HG03521 (cell line): ENCODE measurements at regions not wholly inside any gene's neighbourhood (a gene's known extent, or its start where the extent isn't known, plus 50 kb on each side); places are given as distances from the start of the nearest gene placed in this dataset.

ENCODE experiments used
- ATAC-seq: cut with Tn5 transposase; IDR thresholded peaks from one replicate; pipeline ENCODE4 v1.9.1; 2021; ENCODE audit warnings: mild to moderate bottlenecking, moderate library complexity; ENCODE audit not compliant: unreplicated experiment

- no peak for ATAC-seq
Measured at GRCh38 chr14:98018628-98019027, 1221.4 kb downstream of the VRK1 start.

GRCh38 chr14:98022541-98023520 is 1225.6 kb downstream of the VRK1 start:
- no peak for ATAC-seq

DNA sequence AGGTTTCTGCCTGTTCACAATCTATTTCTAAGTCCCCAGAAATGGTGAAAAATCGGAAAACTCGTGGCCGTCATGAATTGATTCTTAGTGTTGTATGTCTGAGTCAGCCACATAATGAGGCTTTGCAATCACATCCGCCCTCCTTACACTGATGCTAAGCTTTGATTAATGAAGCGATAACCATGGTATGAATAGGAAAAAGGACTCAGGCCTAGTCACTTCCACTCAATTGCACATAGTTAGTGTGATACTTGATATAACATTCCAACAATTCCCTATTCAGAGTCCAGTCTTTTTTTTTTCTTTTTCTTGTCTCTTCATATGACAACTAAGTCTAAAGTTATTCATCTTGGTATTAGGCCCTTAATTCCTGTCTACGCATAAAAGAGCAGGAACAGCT is 1231.0 kb downstream of the VRK1 start:
- ATAC-seq, result no peak

DNA sequence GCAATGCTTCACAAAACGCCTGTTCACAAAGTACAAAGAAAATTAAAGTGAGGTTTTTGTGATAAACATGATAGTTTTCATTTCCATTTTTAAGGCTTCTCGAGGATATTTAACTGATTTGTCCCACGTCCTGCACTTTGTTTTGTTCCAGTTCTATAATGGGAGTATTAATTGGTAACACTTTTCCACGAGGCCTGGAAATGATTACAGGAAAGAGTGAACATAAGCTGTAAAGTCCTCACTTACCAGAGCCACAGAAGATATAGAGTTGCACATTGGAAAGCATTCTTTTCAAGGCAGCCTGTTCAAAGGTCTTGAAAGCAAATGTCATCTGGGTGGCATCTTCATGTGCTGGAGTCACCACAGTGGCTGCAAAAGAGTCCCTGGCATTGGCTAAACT is 1236.6 kb downstream of the BCL11B start:
- ATAC-seq, result no peak

DNA sequence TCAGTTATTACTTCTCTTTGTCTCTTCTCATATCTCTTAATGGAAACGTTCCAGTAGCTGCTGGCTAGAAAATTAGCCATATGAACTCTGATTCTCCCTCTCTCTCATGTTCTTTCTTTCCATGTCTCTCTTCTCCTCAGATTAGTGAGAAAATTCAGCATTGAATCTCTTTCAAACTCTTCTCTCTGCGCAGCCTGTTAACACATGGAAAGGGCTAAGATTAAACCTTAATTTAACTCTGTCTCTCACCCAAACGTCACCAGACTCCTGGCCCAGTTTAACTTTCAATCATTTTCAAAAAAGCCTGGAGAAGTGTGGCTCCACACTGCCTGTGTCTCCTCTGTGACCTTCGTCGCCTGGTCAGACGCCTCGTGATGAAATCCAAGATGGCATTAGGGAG is 1234.2 kb downstream of the BCL11B start:
- ATAC-seq, result no peak

GRCh38 chr14:98056946-98057345 is 1215.1 kb downstream of the BCL11B start:
- ATAC-seq, result no peak

- ATAC-seq, result no peak
Measured at GRCh38 chr14:98059106-98059505, 1212.9 kb downstream of the BCL11B start.

DNA sequence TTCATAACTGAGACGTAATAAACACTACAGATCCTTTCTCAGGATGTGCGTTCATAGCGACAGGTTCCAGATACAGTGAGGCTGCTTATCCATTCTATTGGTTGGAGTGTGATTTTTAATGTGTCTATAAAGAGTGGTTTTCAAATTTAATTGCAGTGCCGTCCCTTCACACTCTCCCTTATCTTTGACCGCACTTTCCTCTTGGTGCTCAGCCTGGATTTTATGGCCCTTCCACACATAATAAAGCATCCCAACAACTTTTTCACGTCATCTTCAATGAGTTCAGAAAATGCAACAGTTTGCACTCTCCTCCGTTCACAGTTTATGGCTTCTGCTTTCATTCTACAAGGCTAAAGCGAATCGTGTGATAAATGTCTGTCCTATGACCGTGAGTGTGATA is 1209.9 kb downstream of the BCL11B start:
- no peak for ATAC-seq

DNA sequence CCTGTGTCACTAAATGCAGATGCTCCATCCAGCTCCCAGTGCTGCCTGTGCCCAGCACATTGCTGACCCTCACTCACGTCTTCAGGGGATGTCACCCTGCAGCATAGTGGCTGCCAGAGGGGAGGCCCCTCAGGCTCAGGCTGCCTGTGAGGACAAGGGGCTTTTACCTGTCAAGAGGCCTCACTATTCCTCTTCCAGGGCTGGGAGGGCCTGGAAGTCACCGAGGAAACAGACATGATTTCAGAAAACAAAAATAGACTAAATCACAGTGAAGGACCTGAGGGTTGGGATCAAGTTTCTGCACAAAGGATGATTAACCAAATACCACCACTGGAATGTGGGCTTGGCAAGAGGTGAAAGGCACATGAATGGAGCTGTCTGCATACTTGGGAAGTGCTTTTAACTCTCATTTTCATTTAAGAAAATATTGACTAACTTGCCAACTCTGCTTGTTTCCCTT is 1202.3 kb downstream of the BCL11B start:
- no peak for ATAC-seq

DNA sequence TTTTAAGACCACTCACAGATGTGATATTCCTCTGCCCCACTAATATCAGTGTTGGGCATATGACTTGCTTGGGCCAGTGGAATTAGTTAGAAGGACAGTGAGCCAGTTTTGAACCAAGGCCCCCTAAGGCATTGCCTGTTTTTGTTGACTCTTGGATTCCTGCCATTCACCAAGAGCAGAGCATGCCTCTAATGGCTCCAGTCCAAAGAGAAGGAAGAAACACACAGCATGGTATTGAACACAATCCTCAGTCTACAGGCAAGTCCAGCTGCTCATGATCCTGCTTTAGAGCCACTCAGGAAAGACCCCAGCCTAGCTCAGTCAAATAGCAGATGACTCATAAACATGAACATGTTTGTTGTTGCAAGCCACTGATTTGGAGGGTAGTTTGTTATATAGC is 1201.5 kb downstream of the BCL11B start:
- ATAC-seq, result no peak

- ATAC-seq, result no peak
Measured at GRCh38 chr14:98074111-98074510, 1197.9 kb downstream of the BCL11B start.

GRCh38 chr14:98077176-98077575 is 1194.8 kb downstream of the BCL11B start:
- ATAC-seq, result no peak

- no peak for ATAC-seq
Measured at GRCh38 chr14:98082833-98083232, 1189.2 kb downstream of the BCL11B start.

DNA sequence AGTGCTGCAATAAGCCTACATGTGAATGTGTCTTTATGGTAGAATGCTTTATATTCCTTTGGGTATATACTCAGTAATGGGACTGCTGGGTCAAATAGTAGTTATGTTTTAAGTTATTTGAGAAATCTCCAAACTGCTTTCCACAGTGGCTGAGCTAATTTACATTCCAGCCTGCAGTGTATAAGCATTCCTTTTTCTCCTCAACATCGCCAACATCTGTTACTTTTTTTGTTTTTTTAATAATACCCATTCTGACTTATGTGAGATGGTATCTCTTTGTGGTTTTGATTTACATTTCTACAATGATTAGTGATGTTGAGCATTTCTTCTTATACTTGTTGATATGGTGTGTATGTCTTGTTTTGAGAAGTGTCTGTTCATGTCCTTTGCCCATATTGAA is 1186.2 kb downstream of the BCL11B start:
- ATAC-seq, result no peak

- no peak for ATAC-seq
Measured at GRCh38 chr14:98093111-98093510, 1178.9 kb downstream of the BCL11B start.

DNA sequence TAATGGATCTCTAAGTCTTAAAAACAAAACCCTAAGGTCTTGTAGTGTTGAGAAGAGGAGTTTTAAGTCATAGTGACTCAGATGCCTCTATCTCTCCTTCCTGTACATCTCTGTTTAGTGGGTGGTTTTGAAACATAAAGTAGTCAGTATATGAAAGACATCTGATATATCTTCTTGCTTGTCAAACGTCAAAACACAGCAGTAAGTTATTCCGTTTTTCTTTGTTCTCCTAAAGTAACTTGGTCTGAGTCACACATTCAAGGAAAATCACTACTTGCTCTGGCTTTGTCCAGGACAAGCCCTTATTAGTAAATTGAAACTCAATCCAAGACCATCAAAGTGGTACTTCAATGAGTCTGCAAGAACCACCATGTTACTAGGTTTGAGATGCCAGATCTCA is 1172.5 kb downstream of the BCL11B start:
- ATAC-seq, result no peak

- no peak for ATAC-seq
Measured at GRCh38 chr14:98101323-98101722, 1170.7 kb downstream of the BCL11B start.

DNA sequence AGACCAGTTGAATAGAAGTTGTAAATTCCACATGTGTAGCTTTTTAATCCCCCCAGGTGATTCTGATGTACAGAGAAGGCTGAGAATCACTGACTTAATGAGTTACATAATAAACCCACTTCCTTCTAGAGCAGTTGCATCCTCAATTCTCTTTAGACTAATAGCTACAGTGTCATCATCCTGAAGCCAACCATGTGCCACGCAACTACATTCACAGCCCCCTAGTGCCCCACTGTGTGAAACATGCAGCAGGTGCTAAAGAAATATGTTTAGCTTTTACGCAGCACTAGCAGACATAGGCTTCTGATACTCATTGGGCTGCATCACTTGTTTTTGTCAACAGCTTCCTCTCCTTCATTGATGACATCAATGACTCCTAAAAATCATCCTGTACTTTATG is 1168.3 kb downstream of the BCL11B start:
- no peak for ATAC-seq

- no peak for ATAC-seq
Measured at GRCh38 chr14:98109326-98109725, 1162.7 kb downstream of the BCL11B start.

- ATAC-seq, result no peak
Measured at GRCh38 chr14:98112194-98112780, 1159.7 kb downstream of the BCL11B start.

GRCh38 chr14:98114122-98114895 is 1157.7 kb downstream of the BCL11B start:
- ATAC-seq, result no peak
